Fibroblast of villous mesenchyme (primary cell): ENCODE measurements at regions not wholly inside any gene's neighbourhood (a gene's known extent, or its start where the extent isn't known, plus 50 kb on each side); places are given as distances from the start of the nearest gene placed in this dataset.

Source experiments
- DNase-seq: peaks from one replicate; pipeline ENCODE4 v3.0.0-alpha.2; 2010; ENCODE audit warnings: low read depth
- H3K4me3 ChIP-seq: 2 replicates; pipeline ENCODE4 v1.5.1; 2011; ENCODE audit warnings: low read depth, mild to moderate bottlenecking, low read length
- CTCF ChIP-seq: IDR thresholded peaks from 2 replicates; pipeline ENCODE4 v1.5.1; 2012; ENCODE audit warnings: low read depth, mild to moderate bottlenecking, low read length; ENCODE audit not compliant: insufficient read depth

- no peak overlapping the region for H3K4me3 ChIP-seq
- no peak for DNase-seq
- no peak for TF ChIP-seq CTCF
These were observed 58.5 kb upstream of the FNDC1 start for GRCh38 chr6:159110748-159111147.

GRCh38 chr6:159110013-159110412 lies 59.2 kb upstream of the FNDC1 start:
- peak; percentile 49 for DNase-seq
- peak; percentile 76 for TF ChIP-seq CTCF
- H3K4me3 ChIP-seq = no peak overlapping the region

DNA sequence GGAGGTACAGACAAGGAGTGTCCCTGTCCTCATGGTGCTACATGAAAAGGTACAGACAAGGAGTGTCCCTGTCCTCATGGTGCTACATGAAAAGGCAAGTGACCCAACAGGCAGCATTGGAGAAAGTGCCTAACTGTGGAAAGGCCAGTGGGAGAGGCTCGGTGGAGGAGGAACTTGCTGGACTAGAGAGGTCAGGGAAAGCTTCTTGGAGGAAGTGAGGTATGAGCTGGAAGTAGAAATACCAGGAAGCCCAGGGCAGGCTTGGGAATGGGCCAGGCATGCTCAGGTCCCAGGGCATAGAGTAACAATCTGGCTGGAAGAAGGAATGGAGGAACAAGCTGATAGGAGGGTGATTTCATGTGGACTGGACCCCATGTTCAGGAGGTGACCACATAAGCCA lies 59.8 kb upstream of the FNDC1 start:
- TF ChIP-seq CTCF = no peak
- DNase-seq = no peak
- no peak overlapping the region for H3K4me3 ChIP-seq

- TF ChIP-seq CTCF = no peak
- DNase-seq = no peak
- H3K4me3 ChIP-seq = no peak overlapping the region
These were observed 60.7 kb upstream of the FNDC1 start for GRCh38 chr6:159108426-159108985.

DNA sequence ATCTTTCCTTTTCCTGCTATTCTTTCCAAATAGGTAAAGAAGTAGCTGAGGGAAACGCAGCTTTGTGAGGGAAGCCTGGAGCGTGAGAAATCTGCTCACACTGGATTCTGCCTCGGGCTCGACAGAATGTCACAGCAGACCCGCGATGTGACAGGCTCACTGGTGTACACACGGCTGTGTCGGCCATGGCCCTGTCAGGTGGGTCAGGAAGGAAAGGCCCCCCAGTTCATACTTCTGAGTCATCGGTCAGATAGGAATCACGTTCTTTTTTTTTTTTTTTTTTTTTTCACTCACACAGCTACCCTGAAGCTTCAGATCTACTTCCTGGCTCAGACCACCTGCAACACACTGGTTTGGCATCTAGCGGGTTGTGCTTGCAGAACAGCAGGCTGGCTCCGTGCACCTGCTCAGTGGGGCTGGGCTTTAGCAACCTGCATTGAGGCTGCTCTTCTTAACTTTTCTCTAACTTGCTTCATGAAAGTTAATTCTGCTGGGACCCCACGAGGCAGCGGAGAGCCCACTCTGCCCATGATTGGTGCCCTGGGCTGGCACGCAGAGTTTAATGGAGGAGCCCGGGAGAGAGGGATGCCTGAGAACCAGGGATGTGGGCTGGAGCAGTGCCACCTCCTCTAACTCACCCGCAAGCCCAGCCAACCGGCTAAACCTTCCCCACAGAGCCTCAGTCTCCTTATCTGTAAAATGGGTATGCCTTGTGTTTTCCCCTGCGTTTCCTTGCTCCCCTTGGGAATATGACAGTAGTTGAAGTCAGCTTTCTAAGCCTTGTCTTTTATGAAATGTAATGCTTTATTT lies 61.5 kb upstream of the FNDC1 start:
- DNase-seq = no peak
- no peak for TF ChIP-seq CTCF

DNA sequence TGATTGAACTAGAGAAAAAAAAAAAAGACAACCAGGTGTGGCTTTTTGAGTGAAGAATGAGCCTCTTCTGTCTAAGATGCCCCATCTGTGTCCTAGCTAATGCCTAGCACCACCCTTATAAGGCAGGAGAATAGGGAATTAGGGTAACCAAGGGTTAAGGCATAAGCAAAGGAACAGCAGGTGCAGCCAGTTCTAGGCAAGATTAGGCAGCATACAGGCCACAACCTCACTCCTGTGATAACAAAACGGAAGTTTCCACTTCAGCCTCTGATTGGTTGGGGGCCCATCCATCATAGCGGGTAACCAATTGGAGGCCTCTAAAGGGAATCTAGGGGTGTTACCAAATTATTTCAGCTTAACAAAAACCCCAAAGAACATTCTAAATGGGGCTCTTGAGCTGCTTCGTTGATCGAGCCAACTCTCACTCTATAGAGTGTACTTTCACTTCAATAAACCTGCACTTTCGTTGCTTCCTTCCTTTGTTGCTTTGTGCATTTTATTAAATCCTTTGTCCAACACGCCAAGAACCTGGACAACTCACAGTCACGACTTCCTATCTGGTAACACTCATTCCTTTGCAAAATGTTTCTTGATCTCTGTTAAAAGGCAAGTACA lies 61.9 kb upstream of the TAGAP start:
- peak; percentile 56 for DNase-seq
- H3K4me3 ChIP-seq = no peak overlapping the region
- no peak for TF ChIP-seq CTCF

More for the DNA sequence above, 61.5 kb upstream of the FNDC1 start:
- H3K4me3 ChIP-seq = no peak overlapping the region
